HEK293T (cell line): ENCODE measurements at regions not wholly inside any gene's neighbourhood (a gene's known extent, or its start where the extent isn't known, plus 50 kb on each side); places are given as distances from the start of the nearest gene placed in this dataset.

Experiments
- ELF4 ChIP-seq: fragments of 450-650 bp; IDR thresholded peaks from 2 replicates; pipeline ENCODE4 v1.6.1; 2017; ENCODE audit warnings: antibody characterized with exemption
- FOXA1 ChIP-seq: fragments of 450-650 bp; IDR thresholded peaks from 2 replicates; pipeline ENCODE4 v1.6.1; 2016; ENCODE audit warnings: mild to moderate bottlenecking
- FOXK2 ChIP-seq: fragments of 450-650 bp; IDR thresholded peaks from 2 replicates; pipeline ENCODE4 v1.6.1; 2016; ENCODE audit warnings: mild to moderate bottlenecking
- FOXM1 ChIP-seq: fragments of 450-650 bp; IDR thresholded peaks from 2 replicates; pipeline ENCODE4 v1.6.1; 2017; ENCODE audit warnings: mild to moderate bottlenecking, borderline replicate concordance
- LEF1 ChIP-seq: fragments of 450-650 bp; IDR thresholded peaks from 2 replicates; pipeline ENCODE4 v1.6.1; 2017; ENCODE audit warnings: mild to moderate bottlenecking, borderline replicate concordance
- NFRKB ChIP-seq: fragments of 450-650 bp; IDR thresholded peaks from 2 replicates; pipeline ENCODE4 v1.6.1; 2016; ENCODE audit warnings: mild to moderate bottlenecking, moderate library complexity

GRCh38 chr17:72219137-72219823 lies 98.5 kb downstream of the SOX9 start:
- TF ChIP-seq FOXM1 (no peak), FOXA1 (no peak), FOXK2 (no peak), NFRKB (no peak), LEF1 (no peak), ELF4 (no peak)
